NCI-H146 treated with DMSO at 0.1 percent for 48 hours (cell line): ENCODE measurements at regions not wholly inside any gene's neighbourhood (a gene's known extent, or its start where the extent isn't known, plus 50 kb on each side); places are given as distances from the start of the nearest gene placed in this dataset.

ENCODE experiments used
- DNase-seq: peaks from one replicate; lab custom pipeline; 2025; ENCODE audit not compliant: unreplicated experiment; lab: John Stamatoyannopoulos, UW

- DNase-seq, result no peak
Measured at GRCh38 chr5:175805256-175806011, 65.9 kb upstream of the CPLX2 start.

- no peak for DNase-seq
Measured at GRCh38 chr5:175808711-175809110, 62.7 kb upstream of the CPLX2 start.

- no peak for DNase-seq
Measured at GRCh38 chr5:175809531-175810121, 61.8 kb upstream of the CPLX2 start.

GRCh38 chr5:175810457-175810856 is 60.9 kb upstream of the CPLX2 start:
- DNase-seq, result no peak

GRCh38 chr5:175811589-175811988 is 59.8 kb upstream of the CPLX2 start:
- DNase-seq, result no peak

- DNase-seq, result no peak
Measured at GRCh38 chr5:175813943-175814630, 57.3 kb upstream of the CPLX2 start.

GRCh38 chr5:175814691-175815090 is 56.7 kb upstream of the CPLX2 start:
- no peak for DNase-seq

GRCh38 chr5:175815126-175815913 is 56.1 kb upstream of the CPLX2 start:
- no peak for DNase-seq

GRCh38 chr5:175816348-175816747 is 55.0 kb upstream of the CPLX2 start:
- no peak for DNase-seq

GRCh38 chr5:175819090-175819425 is 52.3 kb upstream of the CPLX2 start:
- DNase-seq, result no peak

GRCh38 chr5:175820230-175820629 is 51.1 kb upstream of the CPLX2 start:
- DNase-seq, result no peak
